Stomach (tissue), 4 donors: ENCODE measurements at regions not wholly inside any gene's neighbourhood (a gene's known extent, or its start where the extent isn't known, plus 50 kb on each side); places are given as distances from the start of the nearest gene placed in this dataset.

Experiments used
- EP300 ChIP-seq: sonication (generic); formaldehyde crosslinking; IDR thresholded peaks from one replicate; pipeline ENCODE4 v1.6.1; 2017; ENCODE audit warnings: antibody characterized with exemption
- TF ChIP-seq, protein P1 (sequence below), 7 experiments: fragments of 450-650 bp in 4 of 7; fragments of 200-600 bp in 3 of 7; sonication (generic) in 3 of 7; IDR thresholded peaks; one replicate each; pipeline ENCODE4 v1.5.1; 2016 to 2019; ENCODE audit warnings: antibody characterized with exemption in 7 of 7, control low read depth in 2 of 7, mild to moderate bottlenecking in 1 of 7

DNA sequence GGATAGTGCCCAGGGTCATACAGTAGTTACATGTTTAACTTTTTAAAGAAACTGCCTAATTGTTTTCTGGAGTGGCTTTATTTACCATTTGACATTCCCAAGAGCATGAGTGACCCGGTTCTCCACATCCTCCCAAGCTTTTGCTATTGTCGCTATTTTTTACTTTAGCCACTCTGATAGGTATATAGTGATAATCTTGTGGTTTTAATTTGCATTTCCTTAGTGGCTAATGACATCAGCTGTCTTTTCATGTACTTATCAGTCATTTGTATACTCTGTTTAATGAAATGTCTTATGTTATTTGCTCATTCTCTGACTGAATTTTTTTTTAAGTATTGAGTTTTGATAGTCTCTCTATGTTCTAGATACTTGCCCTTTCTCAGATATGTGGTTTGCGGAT is 109.7 kb upstream of the HS6ST1 start:
- TF ChIP-seq EP300, result no peak
- TF ChIP-seq, protein P1, sequence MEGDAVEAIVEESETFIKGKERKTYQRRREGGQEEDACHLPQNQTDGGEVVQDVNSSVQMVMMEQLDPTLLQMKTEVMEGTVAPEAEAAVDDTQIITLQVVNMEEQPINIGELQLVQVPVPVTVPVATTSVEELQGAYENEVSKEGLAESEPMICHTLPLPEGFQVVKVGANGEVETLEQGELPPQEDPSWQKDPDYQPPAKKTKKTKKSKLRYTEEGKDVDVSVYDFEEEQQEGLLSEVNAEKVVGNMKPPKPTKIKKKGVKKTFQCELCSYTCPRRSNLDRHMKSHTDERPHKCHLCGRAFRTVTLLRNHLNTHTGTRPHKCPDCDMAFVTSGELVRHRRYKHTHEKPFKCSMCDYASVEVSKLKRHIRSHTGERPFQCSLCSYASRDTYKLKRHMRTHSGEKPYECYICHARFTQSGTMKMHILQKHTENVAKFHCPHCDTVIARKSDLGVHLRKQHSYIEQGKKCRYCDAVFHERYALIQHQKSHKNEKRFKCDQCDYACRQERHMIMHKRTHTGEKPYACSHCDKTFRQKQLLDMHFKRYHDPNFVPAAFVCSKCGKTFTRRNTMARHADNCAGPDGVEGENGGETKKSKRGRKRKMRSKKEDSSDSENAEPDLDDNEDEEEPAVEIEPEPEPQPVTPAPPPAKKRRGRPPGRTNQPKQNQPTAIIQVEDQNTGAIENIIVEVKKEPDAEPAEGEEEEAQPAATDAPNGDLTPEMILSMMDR (IDR thresholded peaks at IDR 0.05), result no peak
